HG03097 (cell line): ENCODE measurements at regions not wholly inside any gene's neighbourhood (a gene's known extent, or its start where the extent isn't known, plus 50 kb on each side); places are given as distances from the start of the nearest gene placed in this dataset.
"Not testable (repeated sequence)": the region's sequence is repeated elsewhere in the genome, so short reads cannot be mapped to it uniquely, and the experiment has no call there.

Experiments used
- ATAC-seq: cut with Tn5 transposase; IDR thresholded peaks from one replicate; pipeline ENCODE4 v1.9.1; 2021; ENCODE audit not compliant: unreplicated experiment, low FRiP score

GRCh38 chr4:42824278-42824977, 68.1 kb upstream of the GRXCR1 start:
- ATAC-seq: no peak

DNA sequence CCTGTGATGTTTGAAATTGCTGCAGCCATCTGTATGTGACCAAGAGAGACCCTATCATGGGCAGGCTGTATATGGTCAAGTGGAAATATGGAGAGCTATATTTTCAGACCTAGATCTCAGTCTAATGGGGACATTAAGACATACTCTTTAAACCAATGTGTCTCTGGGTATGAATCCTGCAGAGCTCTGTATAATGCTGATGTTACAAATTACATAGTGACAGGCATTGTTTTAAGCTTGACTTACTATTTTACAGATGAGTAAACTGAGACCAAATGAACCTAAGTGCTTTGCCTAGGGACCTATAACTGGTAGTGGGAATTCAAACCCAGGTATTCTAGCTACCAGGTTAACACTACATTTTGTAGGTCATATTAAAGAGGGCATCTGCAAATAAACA, 71.3 kb upstream of the GRXCR1 start:
- no peak for ATAC-seq

DNA sequence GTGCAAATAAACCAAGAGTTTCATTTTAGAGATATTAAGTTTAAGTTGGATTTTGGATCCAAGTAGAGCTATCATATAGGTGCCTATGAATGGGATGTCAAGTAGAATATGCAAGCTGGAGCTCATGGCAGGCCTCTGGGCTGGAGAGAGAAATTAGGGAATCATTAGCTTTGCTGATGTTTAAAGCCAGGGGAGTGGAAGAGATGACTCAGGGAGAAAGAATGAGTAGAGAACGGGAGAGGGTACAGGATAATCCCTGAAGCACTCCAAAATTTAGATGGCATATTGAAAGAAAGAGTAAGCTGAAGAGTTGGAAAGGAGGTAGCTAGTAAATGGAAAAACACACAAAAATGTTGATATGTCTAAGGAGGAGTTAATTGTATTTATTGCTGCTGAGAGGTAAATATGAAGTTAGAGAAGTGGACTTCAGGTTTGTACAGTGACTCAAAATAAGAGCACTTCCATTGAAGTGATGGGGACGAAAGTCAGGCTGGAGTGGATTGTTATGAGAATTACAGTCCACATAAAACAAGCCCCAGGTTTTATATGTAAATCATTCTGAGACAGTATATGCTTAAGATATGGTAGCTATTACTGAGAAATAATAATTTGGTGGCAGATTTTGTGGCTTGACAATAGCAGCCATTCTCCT, 72.5 kb upstream of the GRXCR1 start:
- ATAC-seq: no peak

DNA sequence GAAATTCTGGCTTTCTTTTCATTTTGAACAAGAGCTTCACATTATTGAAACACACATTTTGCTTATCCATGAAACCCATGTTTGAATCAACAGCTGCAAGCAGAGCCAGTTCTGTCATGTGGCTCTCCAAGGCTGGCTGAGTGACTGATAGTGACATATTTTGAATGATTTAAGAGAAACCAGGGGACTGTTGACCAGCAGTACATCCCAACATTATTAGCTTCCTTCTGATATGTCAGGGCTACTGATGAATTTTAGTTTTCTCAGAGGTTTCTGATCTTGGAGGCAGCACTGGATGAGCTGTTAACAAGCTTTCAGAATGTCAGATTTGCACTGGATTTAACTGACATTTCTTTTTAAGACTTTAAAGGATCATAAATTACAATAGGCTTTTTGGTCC, 74.6 kb upstream of the GRXCR1 start:
- no peak for ATAC-seq

DNA sequence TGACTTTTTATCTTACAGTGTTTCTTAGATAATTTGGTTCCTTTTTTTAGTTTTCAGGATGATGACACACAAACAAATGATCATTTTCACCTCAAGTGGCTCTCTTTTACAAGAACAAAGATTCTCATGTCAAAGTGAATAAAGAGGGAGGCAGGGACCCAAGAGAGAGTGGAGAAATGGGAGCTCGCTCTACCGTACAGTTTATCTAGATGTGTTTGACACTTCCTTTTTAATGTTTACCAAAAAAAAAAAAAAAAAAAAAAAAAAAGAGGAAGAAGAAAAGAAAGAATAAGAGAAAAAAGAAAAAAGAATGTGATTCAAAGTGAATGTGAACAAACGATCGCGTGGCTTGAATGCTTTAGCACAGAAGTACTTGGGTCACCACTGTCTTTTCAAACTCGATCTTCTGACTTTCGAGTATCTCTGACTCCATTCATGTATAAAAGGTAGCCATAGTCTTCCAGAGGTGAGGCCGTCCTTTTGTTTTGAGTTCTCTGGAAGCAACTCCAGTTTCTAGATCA, 75.6 kb upstream of the GRXCR1 start:
- no peak for ATAC-seq

DNA sequence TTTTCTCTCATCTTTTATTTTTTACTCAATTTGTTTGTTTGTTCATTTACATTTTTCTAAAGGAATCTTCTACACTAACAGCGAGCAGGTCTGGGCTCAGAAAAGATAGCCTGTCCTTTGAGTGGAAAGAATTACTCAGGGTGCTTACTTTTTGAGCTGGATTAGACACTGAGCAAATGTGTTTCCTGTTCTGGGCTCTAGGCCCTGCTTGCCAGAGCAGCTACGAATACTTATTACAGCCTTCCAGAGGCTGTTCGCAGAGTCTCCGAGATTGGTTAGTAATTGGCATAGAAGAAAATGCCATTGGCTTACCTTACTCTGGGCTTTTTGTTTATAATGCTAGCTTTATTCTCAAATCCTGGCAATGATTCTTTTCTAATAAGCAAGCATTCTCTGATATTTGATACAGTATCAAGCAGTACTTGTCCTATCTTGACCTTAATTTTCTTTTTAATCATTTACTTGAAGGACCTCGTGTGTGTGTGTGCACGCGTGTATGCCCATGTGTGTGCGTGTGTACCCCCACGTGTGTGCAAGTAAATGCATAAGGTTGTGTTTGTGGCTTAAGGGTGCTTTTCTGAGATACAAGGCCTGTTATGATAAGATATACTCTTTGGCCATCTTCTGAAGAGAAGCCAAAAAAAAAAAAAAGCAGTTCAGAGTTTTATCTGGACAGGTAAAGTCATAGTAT, 76.2 kb upstream of the GRXCR1 start:
- ATAC-seq: no peak

GRCh38 chr4:42809419-42810084, 83.0 kb upstream of the GRXCR1 start:
- ATAC-seq: no peak

DNA sequence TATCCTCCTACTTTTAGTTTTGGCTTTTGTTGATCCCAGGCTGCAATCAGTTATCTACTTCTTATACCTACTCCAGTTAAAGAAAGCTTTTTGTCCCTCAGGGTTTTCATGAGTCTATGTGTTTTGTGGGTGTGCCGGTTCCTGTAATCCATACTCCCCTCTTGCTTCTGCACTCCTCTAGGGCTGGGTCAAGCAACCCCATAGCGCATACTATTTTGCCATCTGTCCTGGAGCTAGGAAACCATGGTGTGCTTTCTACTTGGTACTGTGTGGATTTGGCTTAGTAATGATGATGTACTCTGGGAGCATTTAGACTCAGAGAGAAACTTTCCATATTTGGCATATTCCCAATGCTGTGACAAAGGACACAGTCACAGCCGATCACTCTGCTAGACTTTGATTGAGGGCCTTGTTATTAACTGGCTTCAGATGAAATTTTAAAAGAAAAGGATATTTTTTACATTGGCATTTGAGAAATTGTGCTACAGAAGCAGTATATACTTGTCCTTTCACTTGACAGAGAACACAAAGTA, 86.1 kb upstream of the GRXCR1 start:
- no peak for ATAC-seq

- ATAC-seq: no peak
Observed at GRCh38 chr4:42789041-42789567, 103.4 kb upstream of the GRXCR1 start.

- no peak for ATAC-seq
Observed at GRCh38 chr4:42787079-42787463, 105.4 kb upstream of the GRXCR1 start.

GRCh38 chr4:42786350-42787078, 106.0 kb upstream of the GRXCR1 start:
- no peak for ATAC-seq

- ATAC-seq: no peak
Observed at GRCh38 chr4:42785817-42786216, 106.7 kb upstream of the GRXCR1 start.

DNA sequence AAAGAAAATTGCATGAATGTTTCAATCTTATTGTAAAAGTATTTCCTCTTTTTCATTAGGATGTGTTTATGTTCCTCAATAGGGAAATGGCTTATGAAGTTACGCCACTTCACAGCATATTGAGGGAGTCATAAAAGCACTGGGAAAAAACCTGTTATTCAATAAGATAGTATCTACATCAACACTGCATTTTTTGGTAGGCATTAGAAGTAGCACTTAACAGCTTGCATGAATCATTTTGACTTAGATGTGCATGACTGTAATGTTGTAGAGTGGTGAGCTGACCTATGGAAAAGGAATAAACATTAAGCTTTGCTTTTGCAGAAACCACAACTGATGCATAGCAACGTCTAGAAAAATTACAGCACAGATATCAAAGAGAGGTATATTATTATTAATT, 111.2 kb upstream of the GRXCR1 start:
- ATAC-seq: no peak

DNA sequence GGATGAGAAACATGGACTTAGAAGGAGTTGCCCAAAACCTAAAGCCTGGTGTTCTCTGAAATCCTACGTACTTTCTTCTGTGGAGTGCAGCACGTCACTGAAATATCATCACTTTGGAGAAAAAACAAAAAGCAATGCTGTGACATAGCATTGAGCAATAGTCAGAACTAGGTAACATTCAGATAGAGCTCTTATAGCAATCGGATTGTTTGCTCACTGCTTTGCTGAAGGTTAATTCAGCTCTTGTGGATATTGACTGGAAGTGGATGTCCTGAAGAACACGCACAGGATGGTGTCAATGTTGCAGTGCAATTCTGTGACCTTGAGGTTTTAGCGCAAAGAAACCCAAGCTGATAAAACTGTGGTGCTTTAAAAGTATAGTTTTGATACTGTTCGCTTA, 114.2 kb upstream of the GRXCR1 start:
- ATAC-seq: no peak

GRCh38 chr4:42768125-42768748, 111.3 kb upstream of the ATP8A1 start:
- ATAC-seq: no peak

DNA sequence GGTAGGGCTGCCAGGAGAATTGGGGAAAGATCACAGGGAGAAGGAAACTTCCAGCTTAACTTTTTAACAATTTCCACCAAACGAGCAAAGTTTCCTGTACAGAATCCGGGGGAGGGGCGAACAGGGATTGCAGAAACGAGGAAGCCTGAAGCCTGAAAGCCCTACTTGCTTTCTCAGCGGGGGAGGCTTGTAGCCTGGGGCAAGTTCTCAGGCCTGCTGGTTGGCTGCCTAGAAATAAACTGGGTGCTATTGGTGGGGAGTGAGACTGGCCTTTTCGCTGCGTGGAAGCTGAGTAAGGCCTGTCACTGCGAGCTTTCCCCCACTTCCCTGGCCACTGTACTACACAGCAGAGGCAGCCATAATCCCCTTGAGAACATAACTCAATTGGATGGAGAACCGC, 110.8 kb upstream of the ATP8A1 start:
- no peak for ATAC-seq

- no peak for ATAC-seq
Observed at GRCh38 chr4:42761804-42762203, 104.9 kb upstream of the ATP8A1 start.

GRCh38 chr4:42754965-42755364, 98.1 kb upstream of the ATP8A1 start:
- ATAC-seq: not testable (repeated sequence)

DNA sequence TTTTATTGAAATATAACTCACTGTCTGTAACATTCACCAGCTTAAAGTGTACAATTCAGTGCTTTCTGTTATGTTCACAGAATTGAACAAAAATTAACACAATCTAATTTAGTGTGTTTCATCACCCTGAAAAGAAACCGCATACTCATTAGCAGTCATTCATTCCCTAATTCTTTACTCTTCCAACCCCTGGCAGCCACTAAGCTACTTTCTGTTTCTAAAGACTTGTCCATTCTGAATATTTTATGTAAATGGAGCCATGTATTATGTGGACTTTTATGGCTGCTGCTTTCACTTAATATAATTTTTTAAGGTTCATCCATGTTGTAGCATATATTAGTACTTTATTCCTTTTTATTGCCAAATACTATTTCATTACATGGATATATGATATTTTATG, 94.7 kb upstream of the ATP8A1 start:
- no peak for ATAC-seq

GRCh38 chr4:42750856-42751255, 94.0 kb upstream of the ATP8A1 start:
- ATAC-seq: no peak
